Sigmoid colon (tissue), 6 donors: ENCODE measurements at regions not wholly inside any gene's neighbourhood (a gene's known extent, or its start where the extent isn't known, plus 50 kb on each side); places are given as distances from the start of the nearest gene placed in this dataset.

ENCODE experiments used
- DNase-seq: peaks from one replicate; pipeline ENCODE4 v3.0.0-alpha.2; 2019
- H3K27ac ChIP-seq, 4 donors: fragments of 200-600 bp; sonication (generic); one replicate each; pipeline ENCODE4 v1.5.1; 2016 to 2019; ENCODE audit warnings: mild to moderate bottlenecking in 1 of 4
- H3K27me3 ChIP-seq, 3 donors: fragments of 200-600 bp; sonication (generic); one replicate each; pipeline ENCODE4 v1.5.1; 2019; ENCODE audit warnings: mild to moderate bottlenecking in 1 of 3
- H3K36me3 ChIP-seq, 4 donors: fragments of 200-600 bp; sonication (generic); one replicate each; pipeline ENCODE4 v1.5.1; 2016 to 2019
- H3K4me1 ChIP-seq, 4 donors: fragments of 200-600 bp; sonication (generic); one replicate each; pipeline ENCODE4 v1.5.1; 2017 to 2019
- H3K4me3 ChIP-seq, 4 donors: fragments of 200-600 bp; sonication (generic); one replicate each; pipeline ENCODE4 v1.5.1; 2017 to 2019; ENCODE audit warnings: mild to moderate bottlenecking in 2 of 4, moderate library complexity in 1 of 4
- H3K9me3 ChIP-seq, 4 donors: fragments of 200-600 bp in 3 of 4; sonication (generic) in 3 of 4; one replicate each; pipeline versions ENCODE4 v1.5.1 to v1.6.1; 2013 to 2019
- CTCF ChIP-seq, 4 experiments: fragments of 450-650 bp in 3 of 4; fragments of 200-600 bp in 1 of 4; IDR thresholded peaks; one replicate each; pipeline ENCODE4 v1.5.1; 2016 to 2019; ENCODE audit warnings: antibody characterized with exemption in 4 of 4, mild to moderate bottlenecking in 3 of 4, moderate library complexity in 2 of 4
- EP300 ChIP-seq, 4 donors: sonication (generic); formaldehyde crosslinking; IDR thresholded peaks; one replicate each; pipeline ENCODE4 v1.6.1; 2017; ENCODE audit warnings: antibody characterized with exemption in 4 of 4
- POLR2A ChIP-seq, 2 donors: fragments of 450-650 bp; IDR thresholded peaks; one replicate each; pipeline ENCODE4 v1.6.1; 2016; ENCODE audit warnings: antibody characterized with exemption in 2 of 2, mild to moderate bottlenecking in 2 of 2, moderate library complexity in 2 of 2
- POLR2AphosphoS5 ChIP-seq, 4 donors: sonication (generic); formaldehyde crosslinking; IDR thresholded peaks; one replicate each; pipeline ENCODE4 v1.6.1; 2017; ENCODE audit warnings: antibody characterized with exemption in 4 of 4
- WGBS, 2 donors: extraction: QIAGEN DNeasy Blood & Tissue Kit; methylation state at CpG; one replicate each; pipeline ENCODE4 v1.1.7; 2013; 5-methylcytosine and 5-hydroxymethylcytosine counted together
- intact Hi-C: fragments of 100-400 bp; cut with DNase I; formaldehyde crosslinking; loops from one replicate; pipeline ENCODE4 v1.15.1; 2023
- donor health status: healthy with polysubstance abuse.
- donor health status: healthy.

GRCh38 chr2:220243571-220243970 is 616.1 kb downstream of the SLC4A3 start:
- Histone ChIP-seq H3K27me3 (no peaks in the 10 kb centered on the region), H3K4me1 (no peaks in the 10 kb centered on the region), H3K4me3 (no peak overlapping the region), H3K27ac (no peak overlapping the region), H3K36me3 (no peaks in the 10 kb centered on the region), H3K9me3 (no peaks in the 10 kb centered on the region)
- TF ChIP-seq CTCF (IDR thresholded peaks at IDR 0.05) = no peak
- no peak for TF ChIP-seq POLR2AphosphoS5 (IDR thresholded peaks at IDR 0.05)
- no peak for TF ChIP-seq POLR2A (IDR thresholded peaks at IDR 0.05)
- TF ChIP-seq EP300 (IDR thresholded peaks at IDR 0.05) = no peak
- intact Hi-C loops = no loop called here
- DNase-seq = no peak

GRCh38 chr2:220246386-220246785 is 619.0 kb downstream of the SLC4A3 start:
- no peaks in the 10 kb centered on the region for H3K27me3 ChIP-seq
- intact Hi-C loops = no loop called here
- H3K36me3 ChIP-seq = no peaks in the 10 kb centered on the region
- no peak for DNase-seq
- no peaks in the 10 kb centered on the region for H3K4me1 ChIP-seq
- TF ChIP-seq EP300 (IDR thresholded peaks at IDR 0.05) = no peak
- no peak for TF ChIP-seq POLR2A (IDR thresholded peaks at IDR 0.05)
- no peak for TF ChIP-seq POLR2AphosphoS5 (IDR thresholded peaks at IDR 0.05)
- no peak for TF ChIP-seq CTCF (IDR thresholded peaks at IDR 0.05)
- no peak overlapping the region for H3K27ac ChIP-seq
- 50 to 71% methylated on average over 1 of the region's 1 CpG for WGBS, 2 donors
- H3K9me3 ChIP-seq = no peaks in the 10 kb centered on the region
- H3K4me3 ChIP-seq = no peak overlapping the region

GRCh38 chr2:220247588-220248350 is 620.3 kb downstream of the SLC4A3 start:
- H3K4me3 ChIP-seq = no peak overlapping the region
- H3K27ac ChIP-seq = no peak overlapping the region
- no peaks in the 10 kb centered on the region for H3K4me1 ChIP-seq
- no peak for DNase-seq
- TF ChIP-seq EP300 (IDR thresholded peaks at IDR 0.05) = no peak
- no peak for TF ChIP-seq CTCF (IDR thresholded peaks at IDR 0.05)
- no peak for TF ChIP-seq POLR2A (IDR thresholded peaks at IDR 0.05)
- TF ChIP-seq POLR2AphosphoS5 (IDR thresholded peaks at IDR 0.05) = no peak
- H3K36me3 ChIP-seq = no peaks in the 10 kb centered on the region
- H3K27me3 ChIP-seq = no peaks in the 10 kb centered on the region
- WGBS, 2 donors = 82 to 83% methylated on average over 3 of the region's 3 CpGs
- intact Hi-C loops = no loop called here
- H3K9me3 ChIP-seq = no peaks in the 10 kb centered on the region

GRCh38 chr2:220259662-220260061 is 632.2 kb downstream of the SLC4A3 start:
- H3K4me1 ChIP-seq = no peaks in the 10 kb centered on the region
- DNase-seq = no peak
- no peaks in the 10 kb centered on the region for H3K9me3 ChIP-seq
- 67 to 79% methylated on average over 2 of the region's 2 CpGs for WGBS, 2 donors
- H3K27me3 ChIP-seq = no peaks in the 10 kb centered on the region
- no peaks in the 10 kb centered on the region for H3K36me3 ChIP-seq
- TF ChIP-seq POLR2A (IDR thresholded peaks at IDR 0.05) (no peak), EP300 (IDR thresholded peaks at IDR 0.05) (no peak), POLR2AphosphoS5 (IDR thresholded peaks at IDR 0.05) (no peak), CTCF (IDR thresholded peaks at IDR 0.05) (no peak)
- H3K27ac ChIP-seq = no peak overlapping the region
- intact Hi-C loops = no loop called here
- H3K4me3 ChIP-seq = no peak overlapping the region

- no peak overlapping the region for H3K4me3 ChIP-seq
- no peaks in the 10 kb centered on the region for H3K27me3 ChIP-seq
- H3K4me1 ChIP-seq = peaks cover 0 to 4% (median 0%) of the 10 kb centered on the region in 4 donors
- WGBS, 2 donors = 84 to 90% methylated on average over 6 of the region's 6 CpGs
- no peak for DNase-seq
- TF ChIP-seq POLR2AphosphoS5 (IDR thresholded peaks at IDR 0.05) = no peak
- TF ChIP-seq EP300 (IDR thresholded peaks at IDR 0.05) = no peak
- no peak for TF ChIP-seq POLR2A (IDR thresholded peaks at IDR 0.05)
- no peak for TF ChIP-seq CTCF (IDR thresholded peaks at IDR 0.05)
- no peak overlapping the region for H3K27ac ChIP-seq
- H3K9me3 ChIP-seq = no peaks in the 10 kb centered on the region
- no peaks in the 10 kb centered on the region for H3K36me3 ChIP-seq
- intact Hi-C loops = no loop called here
These were observed 635.9 kb downstream of the SLC4A3 start for GRCh38 chr2:220263300-220263699.
